WTC11 (cell line): ENCODE measurements at regions not wholly inside any gene's neighbourhood (a gene's known extent, or its start where the extent isn't known, plus 50 kb on each side); places are given as distances from the start of the nearest gene placed in this dataset.

Experiments
- ATAC-seq: fragments of 200-7000 bp; cut with Tn5 transposase; 2 replicates; pipeline ENCODE4 v1.10.0; 2021; ENCODE audit warnings: mild to moderate bottlenecking, moderate library complexity
- CTCF ChIA-PET: fragments of 300-600 bp; sonication (Branson Sonifier 250); formaldehyde crosslinking; loops from one replicate; lab custom pipeline; 2021; ENCODE audit warnings: antibody characterized with exemption; lab: Charles Lee
- POLR2A ChIA-PET: fragments of 350-600 bp; sonication (Branson Sonifier 250); formaldehyde crosslinking; loops from one replicate; lab custom pipeline; 2021; ENCODE audit warnings: antibody characterized with exemption; lab: Charles Lee
- DNase-seq: peaks from one replicate; pipeline ENCODE4 v3.0.0; 2021; ENCODE audit warnings: low spot score
- H3K27ac Mint-ChIP-seq: 2 replicates; pipeline ENCODE4 v1.8.0; 2021; ENCODE audit warnings: mixed read lengths
- H3K27me3 Mint-ChIP-seq: 2 replicates; pipeline ENCODE4 v1.8.0; 2021; ENCODE audit warnings: low read depth, mild to moderate bottlenecking, moderate library complexity, mixed read lengths
- H3K36me3 Mint-ChIP-seq: 2 replicates; pipeline ENCODE4 v1.8.0; 2021; ENCODE audit warnings: mixed read lengths
- H3K4me1 Mint-ChIP-seq: 2 replicates; pipeline ENCODE4 v1.8.0; 2022; ENCODE audit warnings: mixed read lengths
- H3K4me3 Mint-ChIP-seq: 2 replicates; pipeline ENCODE4 v1.8.0; 2021; ENCODE audit warnings: mild to moderate bottlenecking, moderate library complexity, mixed read lengths
- H3K9me3 Mint-ChIP-seq: 2 replicates; pipeline ENCODE4 v1.8.0; 2021; ENCODE audit warnings: mixed read lengths
- FOXP1 ChIP-seq: sonication (generic); formaldehyde crosslinking; IDR thresholded peaks from 2 replicates; pipeline ENCODE4 v1.8.0; 2022; ENCODE audit warnings: missing genetic modification reagents, mild to moderate bottlenecking, moderate library complexity, borderline replicate concordance
- GTF2I ChIP-seq: fragments of 250-450 bp; sonication (Bioruptor Pico); conservative IDR thresholded peaks from 2 replicates; pipeline ENCODE4 v1.4.0; 2021; ENCODE audit warnings: mild to moderate bottlenecking
- JUN ChIP-seq: sonication (generic); formaldehyde crosslinking; IDR thresholded peaks from 2 replicates; pipeline ENCODE4 v1.8.0; 2023; ENCODE audit warnings: mild to moderate bottlenecking, missing genetic modification reagents
- NFE2L1 ChIP-seq: sonication (generic); formaldehyde crosslinking; IDR thresholded peaks from 2 replicates; pipeline ENCODE4 v1.8.1; 2023; ENCODE audit warnings: missing genetic modification reagents
- NFYB ChIP-seq: sonication (generic); formaldehyde crosslinking; conservative IDR thresholded peaks from 2 replicates; pipeline ENCODE4 v1.8.0; 2022; ENCODE audit warnings: low read depth, missing genetic modification reagents
- TEAD1 ChIP-seq: sonication (generic); formaldehyde crosslinking; IDR thresholded peaks from 2 replicates; pipeline ENCODE4 v1.8.0; 2022; ENCODE audit warnings: mild to moderate bottlenecking, missing genetic modification reagents
- ZBTB21 ChIP-seq: sonication (generic); formaldehyde crosslinking; IDR thresholded peaks from 2 replicates; pipeline ENCODE4 v1.8.1; 2023; ENCODE audit warnings: mild to moderate bottlenecking, missing genetic modification reagents, borderline replicate concordance
- ZNF138 ChIP-seq: sonication (generic); formaldehyde crosslinking; conservative IDR thresholded peaks from 2 replicates; pipeline ENCODE4 v1.8.1; 2022; ENCODE audit warnings: mild to moderate bottlenecking, moderate library complexity, missing genetic modification reagents
- ZNF263 ChIP-seq: sonication (generic); formaldehyde crosslinking; IDR thresholded peaks from 2 replicates; pipeline ENCODE4 v1.8.1; 2022; ENCODE audit warnings: low read depth, mild to moderate bottlenecking, moderate library complexity, missing genetic modification reagents
- TF ChIP-seq, protein P1 (sequence below): sonication (generic); formaldehyde crosslinking; IDR thresholded peaks from 2 replicates; pipeline ENCODE4 v1.8.1; 2023; ENCODE audit warnings: mild to moderate bottlenecking, missing genetic modification reagents, borderline replicate concordance
- TF ChIP-seq, protein P2 (sequence below): sonication (generic); formaldehyde crosslinking; IDR thresholded peaks from 2 replicates; pipeline ENCODE4 v1.8.0; 2022; ENCODE audit warnings: missing genetic modification reagents
- TF ChIP-seq, protein P3 (sequence below): sonication (generic); formaldehyde crosslinking; IDR thresholded peaks from 2 replicates; pipeline ENCODE4 v1.8.1; 2022; ENCODE audit warnings: mild to moderate bottlenecking, moderate library complexity, missing genetic modification reagents
- TF ChIP-seq, protein P4 (sequence below): sonication (generic); formaldehyde crosslinking; IDR thresholded peaks from 2 replicates; pipeline ENCODE4 v1.8.0; 2022; ENCODE audit warnings: mild to moderate bottlenecking, missing genetic modification reagents
- TF ChIP-seq, protein P5 (sequence below): sonication (generic); formaldehyde crosslinking; IDR thresholded peaks from 2 replicates; pipeline ENCODE4 v1.8.1; 2023; ENCODE audit warnings: mild to moderate bottlenecking, missing genetic modification reagents
- TF ChIP-seq, protein P6 (sequence below): sonication (generic); formaldehyde crosslinking; IDR thresholded peaks from 2 replicates; pipeline ENCODE4 v1.8.1; 2022; ENCODE audit warnings: low read depth, mild to moderate bottlenecking, moderate library complexity, missing genetic modification reagents, borderline replicate concordance
- TF ChIP-seq, protein P7 (sequence below): fragments of 250-450 bp; sonication (Bioruptor Pico); conservative IDR thresholded peaks from 2 replicates; pipeline ENCODE4 v1.9.0; 2021; ENCODE audit warnings: mild to moderate bottlenecking
- TF ChIP-seq, protein P8 (sequence below): fragments of 250-450 bp; sonication (Bioruptor Pico); IDR thresholded peaks from 2 replicates; pipeline ENCODE4 v1.9.0; 2021; ENCODE audit warnings: moderate library complexity, mild to moderate bottlenecking, inconsistent platforms, borderline replicate concordance
- TF ChIP-seq, protein P9 (sequence below): sonication (generic); formaldehyde crosslinking; IDR thresholded peaks from 2 replicates; pipeline ENCODE4 v1.8.0; 2022; ENCODE audit warnings: mild to moderate bottlenecking, missing genetic modification reagents

DNA sequence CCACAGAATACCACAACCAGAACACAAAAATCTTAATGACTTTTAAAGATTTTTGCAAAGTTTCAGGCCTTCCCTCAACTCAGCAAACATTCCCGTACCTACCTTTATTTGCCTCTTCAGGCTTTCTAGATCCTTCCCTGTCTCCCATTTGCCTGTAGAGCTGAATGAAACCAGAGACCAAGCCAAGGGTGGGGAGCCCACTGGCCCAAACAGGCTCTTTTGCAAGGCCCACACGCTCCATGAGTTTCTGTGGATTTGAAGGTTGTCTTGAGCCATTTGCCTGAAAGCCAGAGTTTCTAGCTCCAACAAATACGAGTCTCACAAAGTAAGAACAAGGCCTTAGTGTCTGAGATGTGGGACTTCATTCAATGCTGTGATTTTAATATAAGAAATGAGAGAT, 107.8 kb downstream of the GAS1 start:
- H3K4me1 Mint-ChIP-seq, result peaks cover 6% of the 10 kb centered on the region
- ATAC-seq, result no peak
- POLR2A ChIA-PET, result no interaction called here
- H3K4me3 Mint-ChIP-seq, result no peak overlapping the region
- TF ChIP-seq, protein P1, sequence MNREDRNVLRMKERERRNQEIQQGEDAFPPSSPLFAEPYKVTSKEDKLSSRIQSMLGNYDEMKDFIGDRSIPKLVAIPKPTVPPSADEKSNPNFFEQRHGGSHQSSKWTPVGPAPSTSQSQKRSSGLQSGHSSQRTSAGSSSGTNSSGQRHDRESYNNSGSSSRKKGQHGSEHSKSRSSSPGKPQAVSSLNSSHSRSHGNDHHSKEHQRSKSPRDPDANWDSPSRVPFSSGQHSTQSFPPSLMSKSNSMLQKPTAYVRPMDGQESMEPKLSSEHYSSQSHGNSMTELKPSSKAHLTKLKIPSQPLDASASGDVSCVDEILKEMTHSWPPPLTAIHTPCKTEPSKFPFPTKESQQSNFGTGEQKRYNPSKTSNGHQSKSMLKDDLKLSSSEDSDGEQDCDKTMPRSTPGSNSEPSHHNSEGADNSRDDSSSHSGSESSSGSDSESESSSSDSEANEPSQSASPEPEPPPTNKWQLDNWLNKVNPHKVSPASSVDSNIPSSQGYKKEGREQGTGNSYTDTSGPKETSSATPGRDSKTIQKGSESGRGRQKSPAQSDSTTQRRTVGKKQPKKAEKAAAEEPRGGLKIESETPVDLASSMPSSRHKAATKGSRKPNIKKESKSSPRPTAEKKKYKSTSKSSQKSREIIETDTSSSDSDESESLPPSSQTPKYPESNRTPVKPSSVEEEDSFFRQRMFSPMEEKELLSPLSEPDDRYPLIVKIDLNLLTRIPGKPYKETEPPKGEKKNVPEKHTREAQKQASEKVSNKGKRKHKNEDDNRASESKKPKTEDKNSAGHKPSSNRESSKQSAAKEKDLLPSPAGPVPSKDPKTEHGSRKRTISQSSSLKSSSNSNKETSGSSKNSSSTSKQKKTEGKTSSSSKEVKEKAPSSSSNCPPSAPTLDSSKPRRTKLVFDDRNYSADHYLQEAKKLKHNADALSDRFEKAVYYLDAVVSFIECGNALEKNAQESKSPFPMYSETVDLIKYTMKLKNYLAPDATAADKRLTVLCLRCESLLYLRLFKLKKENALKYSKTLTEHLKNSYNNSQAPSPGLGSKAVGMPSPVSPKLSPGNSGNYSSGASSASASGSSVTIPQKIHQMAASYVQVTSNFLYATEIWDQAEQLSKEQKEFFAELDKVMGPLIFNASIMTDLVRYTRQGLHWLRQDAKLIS (CRISPR knock-in tag), result no peak
- TF ChIP-seq, protein P2, sequence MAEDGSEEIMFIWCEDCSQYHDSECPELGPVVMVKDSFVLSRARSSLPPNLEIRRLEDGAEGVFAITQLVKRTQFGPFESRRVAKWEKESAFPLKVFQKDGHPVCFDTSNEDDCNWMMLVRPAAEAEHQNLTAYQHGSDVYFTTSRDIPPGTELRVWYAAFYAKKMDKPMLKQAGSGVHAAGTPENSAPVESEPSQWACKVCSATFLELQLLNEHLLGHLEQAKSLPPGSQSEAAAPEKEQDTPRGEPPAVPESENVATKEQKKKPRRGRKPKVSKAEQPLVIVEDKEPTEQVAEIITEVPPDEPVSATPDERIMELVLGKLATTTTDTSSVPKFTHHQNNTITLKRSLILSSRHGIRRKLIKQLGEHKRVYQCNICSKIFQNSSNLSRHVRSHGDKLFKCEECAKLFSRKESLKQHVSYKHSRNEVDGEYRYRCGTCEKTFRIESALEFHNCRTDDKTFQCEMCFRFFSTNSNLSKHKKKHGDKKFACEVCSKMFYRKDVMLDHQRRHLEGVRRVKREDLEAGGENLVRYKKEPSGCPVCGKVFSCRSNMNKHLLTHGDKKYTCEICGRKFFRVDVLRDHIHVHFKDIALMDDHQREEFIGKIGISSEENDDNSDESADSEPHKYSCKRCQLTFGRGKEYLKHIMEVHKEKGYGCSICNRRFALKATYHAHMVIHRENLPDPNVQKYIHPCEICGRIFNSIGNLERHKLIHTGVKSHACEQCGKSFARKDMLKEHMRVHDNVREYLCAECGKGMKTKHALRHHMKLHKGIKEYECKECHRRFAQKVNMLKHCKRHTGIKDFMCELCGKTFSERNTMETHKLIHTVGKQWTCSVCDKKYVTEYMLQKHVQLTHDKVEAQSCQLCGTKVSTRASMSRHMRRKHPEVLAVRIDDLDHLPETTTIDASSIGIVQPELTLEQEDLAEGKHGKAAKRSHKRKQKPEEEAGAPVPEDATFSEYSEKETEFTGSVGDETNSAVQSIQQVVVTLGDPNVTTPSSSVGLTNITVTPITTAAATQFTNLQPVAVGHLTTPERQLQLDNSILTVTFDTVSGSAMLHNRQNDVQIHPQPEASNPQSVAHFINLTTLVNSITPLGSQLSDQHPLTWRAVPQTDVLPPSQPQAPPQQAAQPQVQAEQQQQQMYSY, result no peak
- TF ChIP-seq JUN (CRISPR knock-in tag) (no peak), NFYB (no peak), ZBTB21 (CRISPR knock-in tag) (no peak), ZNF263 (CRISPR knock-in tag) (no peak), ZNF138 (no peak), FOXP1 (CRISPR knock-in tag) (no peak), NFE2L1 (CRISPR knock-in tag) (no peak), GTF2I (CRISPR knock-in tag) (no peak), TEAD1 (CRISPR knock-in tag) (no peak)
- TF ChIP-seq, protein P3, sequence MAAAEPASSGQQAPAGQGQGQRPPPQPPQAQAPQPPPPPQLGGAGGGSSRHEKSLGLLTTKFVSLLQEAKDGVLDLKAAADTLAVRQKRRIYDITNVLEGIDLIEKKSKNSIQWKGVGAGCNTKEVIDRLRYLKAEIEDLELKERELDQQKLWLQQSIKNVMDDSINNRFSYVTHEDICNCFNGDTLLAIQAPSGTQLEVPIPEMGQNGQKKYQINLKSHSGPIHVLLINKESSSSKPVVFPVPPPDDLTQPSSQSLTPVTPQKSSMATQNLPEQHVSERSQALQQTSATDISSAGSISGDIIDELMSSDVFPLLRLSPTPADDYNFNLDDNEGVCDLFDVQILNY (CRISPR knock-in tag), result no peak
- TF ChIP-seq, protein P4, sequence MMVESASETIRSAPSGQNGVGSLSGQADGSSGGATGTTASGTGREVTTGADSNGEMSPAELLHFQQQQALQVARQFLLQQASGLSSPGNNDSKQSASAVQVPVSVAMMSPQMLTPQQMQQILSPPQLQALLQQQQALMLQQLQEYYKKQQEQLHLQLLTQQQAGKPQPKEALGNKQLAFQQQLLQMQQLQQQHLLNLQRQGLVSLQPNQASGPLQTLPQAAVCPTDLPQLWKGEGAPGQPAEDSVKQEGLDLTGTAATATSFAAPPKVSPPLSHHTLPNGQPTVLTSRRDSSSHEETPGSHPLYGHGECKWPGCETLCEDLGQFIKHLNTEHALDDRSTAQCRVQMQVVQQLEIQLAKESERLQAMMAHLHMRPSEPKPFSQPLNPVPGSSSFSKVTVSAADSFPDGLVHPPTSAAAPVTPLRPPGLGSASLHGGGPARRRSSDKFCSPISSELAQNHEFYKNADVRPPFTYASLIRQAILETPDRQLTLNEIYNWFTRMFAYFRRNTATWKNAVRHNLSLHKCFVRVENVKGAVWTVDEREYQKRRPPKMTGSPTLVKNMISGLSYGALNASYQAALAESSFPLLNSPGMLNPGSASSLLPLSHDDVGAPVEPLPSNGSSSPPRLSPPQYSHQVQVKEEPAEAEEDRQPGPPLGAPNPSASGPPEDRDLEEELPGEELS (CRISPR knock-in tag), result no peak
- TF ChIP-seq, protein P5, sequence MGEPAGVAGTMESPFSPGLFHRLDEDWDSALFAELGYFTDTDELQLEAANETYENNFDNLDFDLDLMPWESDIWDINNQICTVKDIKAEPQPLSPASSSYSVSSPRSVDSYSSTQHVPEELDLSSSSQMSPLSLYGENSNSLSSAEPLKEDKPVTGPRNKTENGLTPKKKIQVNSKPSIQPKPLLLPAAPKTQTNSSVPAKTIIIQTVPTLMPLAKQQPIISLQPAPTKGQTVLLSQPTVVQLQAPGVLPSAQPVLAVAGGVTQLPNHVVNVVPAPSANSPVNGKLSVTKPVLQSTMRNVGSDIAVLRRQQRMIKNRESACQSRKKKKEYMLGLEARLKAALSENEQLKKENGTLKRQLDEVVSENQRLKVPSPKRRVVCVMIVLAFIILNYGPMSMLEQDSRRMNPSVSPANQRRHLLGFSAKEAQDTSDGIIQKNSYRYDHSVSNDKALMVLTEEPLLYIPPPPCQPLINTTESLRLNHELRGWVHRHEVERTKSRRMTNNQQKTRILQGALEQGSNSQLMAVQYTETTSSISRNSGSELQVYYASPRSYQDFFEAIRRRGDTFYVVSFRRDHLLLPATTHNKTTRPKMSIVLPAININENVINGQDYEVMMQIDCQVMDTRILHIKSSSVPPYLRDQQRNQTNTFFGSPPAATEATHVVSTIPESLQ (CRISPR knock-in tag), result no peak
- TF ChIP-seq, protein P6, sequence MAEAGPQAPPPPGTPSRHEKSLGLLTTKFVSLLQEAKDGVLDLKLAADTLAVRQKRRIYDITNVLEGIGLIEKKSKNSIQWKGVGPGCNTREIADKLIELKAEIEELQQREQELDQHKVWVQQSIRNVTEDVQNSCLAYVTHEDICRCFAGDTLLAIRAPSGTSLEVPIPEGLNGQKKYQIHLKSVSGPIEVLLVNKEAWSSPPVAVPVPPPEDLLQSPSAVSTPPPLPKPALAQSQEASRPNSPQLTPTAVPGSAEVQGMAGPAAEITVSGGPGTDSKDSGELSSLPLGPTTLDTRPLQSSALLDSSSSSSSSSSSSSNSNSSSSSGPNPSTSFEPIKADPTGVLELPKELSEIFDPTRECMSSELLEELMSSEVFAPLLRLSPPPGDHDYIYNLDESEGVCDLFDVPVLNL (CRISPR knock-in tag), result no peak
- TF ChIP-seq, protein P7, sequence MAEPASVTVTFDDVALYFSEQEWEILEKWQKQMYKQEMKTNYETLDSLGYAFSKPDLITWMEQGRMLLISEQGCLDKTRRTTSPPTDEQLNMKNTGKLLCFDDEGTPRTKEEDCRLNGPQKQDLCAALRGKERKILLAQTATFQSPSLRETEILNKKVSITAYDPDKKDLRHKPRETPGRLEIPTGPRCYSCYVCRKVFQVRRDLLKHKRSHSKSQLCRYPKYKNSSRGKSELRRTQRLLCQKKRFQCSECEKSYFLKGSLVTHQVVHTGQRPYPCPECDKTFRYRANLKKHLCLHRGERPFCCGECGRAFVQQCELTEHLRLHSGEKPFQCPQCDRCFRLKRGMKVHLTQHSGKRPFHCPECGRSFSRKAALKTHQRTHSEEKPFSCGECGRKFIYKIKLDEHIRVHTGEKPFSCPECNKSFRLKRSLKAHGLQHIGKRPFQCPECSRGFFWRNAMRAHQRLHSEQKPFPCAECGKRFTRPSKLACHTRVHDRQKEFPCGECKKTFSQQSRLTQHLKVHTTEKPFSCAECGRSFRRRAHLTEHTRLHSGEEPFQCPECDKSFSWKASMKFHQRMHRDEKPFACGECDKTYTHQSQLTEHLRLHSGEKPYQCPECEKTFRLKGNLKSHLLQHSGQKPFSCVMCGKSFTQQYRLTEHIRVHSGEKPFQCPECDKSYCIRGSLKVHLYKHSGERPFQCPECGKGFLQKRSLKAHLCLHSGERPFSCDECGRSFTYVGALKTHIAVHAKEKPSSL, result no peak
- TF ChIP-seq, protein P8, sequence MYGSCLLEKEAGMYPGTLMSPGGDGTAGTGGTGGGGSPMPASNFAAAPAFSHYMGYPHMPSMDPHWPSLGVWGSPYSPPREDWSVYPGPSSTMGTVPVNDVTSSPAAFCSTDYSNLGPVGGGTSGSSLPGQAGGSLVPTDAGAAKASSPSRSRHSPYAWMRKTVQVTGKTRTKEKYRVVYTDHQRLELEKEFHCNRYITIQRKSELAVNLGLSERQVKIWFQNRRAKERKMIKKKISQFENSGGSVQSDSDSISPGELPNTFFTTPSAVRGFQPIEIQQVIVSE (CRISPR knock-in tag), result no peak
- TF ChIP-seq, protein P9, sequence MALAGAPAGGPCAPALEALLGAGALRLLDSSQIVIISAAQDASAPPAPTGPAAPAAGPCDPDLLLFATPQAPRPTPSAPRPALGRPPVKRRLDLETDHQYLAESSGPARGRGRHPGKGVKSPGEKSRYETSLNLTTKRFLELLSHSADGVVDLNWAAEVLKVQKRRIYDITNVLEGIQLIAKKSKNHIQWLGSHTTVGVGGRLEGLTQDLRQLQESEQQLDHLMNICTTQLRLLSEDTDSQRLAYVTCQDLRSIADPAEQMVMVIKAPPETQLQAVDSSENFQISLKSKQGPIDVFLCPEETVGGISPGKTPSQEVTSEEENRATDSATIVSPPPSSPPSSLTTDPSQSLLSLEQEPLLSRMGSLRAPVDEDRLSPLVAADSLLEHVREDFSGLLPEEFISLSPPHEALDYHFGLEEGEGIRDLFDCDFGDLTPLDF (CRISPR knock-in tag), result no peak
- TF ChIP-seq, all 79 proteins: peak for 0
- no peak for DNase-seq
- H3K27me3 Mint-ChIP-seq, result no peaks in the 10 kb centered on the region
- no peaks in the 10 kb centered on the region for H3K9me3 Mint-ChIP-seq
- H3K27ac Mint-ChIP-seq, result no peak overlapping the region; the same call in 1 of the 2 replicates
- H3K36me3 Mint-ChIP-seq, result no peaks in the 10 kb centered on the region
- CTCF ChIA-PET, result no interaction called here
